ENCODE measurements at regions not wholly inside any gene's neighbourhood (a gene's known extent, or its start where the extent isn't known, plus 50 kb on each side); places are given as distances from the start of the nearest gene placed in this dataset.

DNA sequence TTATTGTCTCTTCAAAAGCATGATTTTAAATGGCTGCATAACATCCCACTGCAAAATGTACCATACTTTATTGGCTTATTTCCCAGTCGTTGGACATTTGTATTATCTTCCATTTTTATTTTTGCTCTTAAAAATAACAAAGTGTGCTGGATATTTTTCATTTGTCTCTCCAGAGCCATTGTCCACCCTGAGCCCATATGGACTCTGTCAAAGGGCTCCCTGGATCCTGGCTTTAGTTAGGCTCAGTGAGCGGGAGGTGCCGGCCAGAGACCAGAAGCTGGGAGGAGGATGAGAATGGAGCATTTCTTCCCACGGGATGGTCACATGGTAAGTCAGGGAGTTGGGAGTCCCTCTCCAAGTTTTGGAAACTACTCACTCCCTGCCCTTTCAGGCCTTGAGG lies 296.9 kb downstream of the NUAK1 start:
- H3K27me3 Mint-ChIP-seq: peaks cover 3% of the 10 kb centered on the region
- no peak overlapping the region for H3K27ac Mint-ChIP-seq
- no peaks in the 10 kb centered on the region for H3K36me3 Mint-ChIP-seq (ENCODE audit: low read depth)
- no peaks in the 10 kb centered on the region for H3K9me3 Mint-ChIP-seq
- DNase-seq (no peak), ATAC-seq (no peak)
- H3K4me1 Mint-ChIP-seq: no peaks in the 10 kb centered on the region
- H3K4me3 Mint-ChIP-seq: no peak overlapping the region

DNA sequence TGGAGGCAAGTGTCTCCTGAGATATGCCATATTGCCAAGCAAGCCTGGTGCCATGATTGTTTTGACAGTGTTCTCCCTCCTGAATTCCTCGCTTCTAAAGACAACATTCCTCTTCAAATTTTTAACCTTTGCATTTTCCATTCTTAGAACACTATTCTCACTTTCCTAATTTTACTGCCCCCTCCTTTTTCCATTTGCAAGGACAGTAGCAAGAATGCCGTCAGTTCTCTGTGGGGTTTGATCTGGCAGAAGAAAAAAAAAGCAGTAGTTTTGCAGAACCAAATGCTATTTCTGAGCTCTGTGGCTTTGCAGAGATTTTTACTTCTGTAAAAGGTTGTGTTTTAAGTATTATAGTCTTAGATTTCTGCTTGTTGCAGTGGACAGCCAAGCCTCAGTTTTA lies 295.2 kb downstream of the NUAK1 start:
- H3K9me3 Mint-ChIP-seq: no peaks in the 10 kb centered on the region
- ATAC-seq: no peak

DNA sequence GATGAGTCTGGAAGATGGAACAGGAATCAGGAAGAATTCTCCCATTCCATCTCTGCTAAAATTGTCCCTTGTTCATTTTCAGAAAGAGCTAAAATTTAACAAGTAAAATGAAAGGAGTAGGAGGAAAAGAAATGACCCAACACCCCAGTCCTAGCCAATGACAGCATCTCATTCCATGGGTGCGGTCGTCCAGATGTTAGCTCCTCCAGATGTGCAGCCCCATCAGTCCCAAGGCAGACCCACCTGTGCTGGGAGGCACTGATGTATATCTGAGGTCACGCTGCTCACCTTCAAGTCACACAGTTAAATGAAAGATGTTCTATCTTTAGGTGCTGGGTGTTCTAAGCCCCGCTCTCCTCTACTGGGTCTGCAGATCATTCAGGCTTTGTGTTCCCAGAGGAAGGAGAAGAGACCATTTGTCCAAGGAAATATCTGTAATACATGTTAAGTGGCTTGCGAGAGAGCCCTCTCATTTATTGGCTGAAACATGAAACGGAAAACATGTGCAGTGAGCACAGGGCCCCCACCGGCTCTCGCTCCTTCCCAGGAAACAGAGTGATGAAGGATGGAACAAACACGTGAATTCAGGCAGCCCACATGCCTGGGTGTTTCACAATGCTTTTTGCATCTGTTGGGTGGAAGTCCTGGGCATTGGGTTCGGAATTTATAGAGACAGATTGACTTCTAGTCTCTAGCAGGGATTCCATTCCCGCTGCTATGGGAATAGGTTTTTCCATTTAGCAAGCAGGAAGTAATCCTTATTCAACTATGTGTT lies 294.6 kb downstream of the NUAK1 start:
- no peaks in the 10 kb centered on the region for H3K9me3 Mint-ChIP-seq
- no peak overlapping the region for H3K4me3 Mint-ChIP-seq
- no peaks in the 10 kb centered on the region for H3K4me1 Mint-ChIP-seq
- no peaks in the 10 kb centered on the region for H3K36me3 Mint-ChIP-seq (ENCODE audit: low read depth)
- H3K27ac Mint-ChIP-seq: no peak overlapping the region
- ATAC-seq (no peak), DNase-seq (no peak)
- no peaks in the 10 kb centered on the region for H3K27me3 Mint-ChIP-seq

More for the DNA sequence above, 295.2 kb downstream of the NUAK1 start:
- Mint-ChIP-seq H3K4me1 (no peaks in the 10 kb centered on the region), H3K4me3 (no peak overlapping the region), H3K36me3 (ENCODE audit: low read depth) (no peaks in the 10 kb centered on the region), H3K27me3 (peaks cover 3% of the 10 kb centered on the region), H3K27ac (no peak overlapping the region)
- DNase-seq: no peak

DNA sequence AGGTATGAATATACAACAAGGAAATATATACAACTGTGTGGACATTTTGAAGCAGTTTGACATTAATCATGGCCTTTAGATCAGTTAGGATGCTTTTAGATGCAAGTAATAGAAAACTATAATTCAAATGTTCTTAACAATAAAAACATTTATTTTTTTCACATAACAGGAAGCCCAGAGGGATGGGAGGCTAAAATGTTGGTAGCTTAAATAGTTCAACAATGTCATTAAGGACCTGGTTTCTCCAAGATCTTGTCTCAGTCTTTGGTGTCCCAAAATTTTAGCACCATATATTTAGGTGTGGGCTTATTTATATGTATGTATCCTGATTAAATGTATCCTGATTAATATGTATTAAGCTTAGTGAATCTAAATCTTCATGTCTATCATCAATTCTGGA lies 292.4 kb downstream of the NUAK1 start:
- Mint-ChIP-seq H3K9me3 (no peaks in the 10 kb centered on the region), H3K27ac (no peak overlapping the region), H3K27me3 (no peaks in the 10 kb centered on the region), H3K36me3 (ENCODE audit: low read depth) (no peaks in the 10 kb centered on the region), H3K4me3 (no peak overlapping the region), H3K4me1 (no peaks in the 10 kb centered on the region)
- no peak for ATAC-seq
- no peak for DNase-seq

DNA sequence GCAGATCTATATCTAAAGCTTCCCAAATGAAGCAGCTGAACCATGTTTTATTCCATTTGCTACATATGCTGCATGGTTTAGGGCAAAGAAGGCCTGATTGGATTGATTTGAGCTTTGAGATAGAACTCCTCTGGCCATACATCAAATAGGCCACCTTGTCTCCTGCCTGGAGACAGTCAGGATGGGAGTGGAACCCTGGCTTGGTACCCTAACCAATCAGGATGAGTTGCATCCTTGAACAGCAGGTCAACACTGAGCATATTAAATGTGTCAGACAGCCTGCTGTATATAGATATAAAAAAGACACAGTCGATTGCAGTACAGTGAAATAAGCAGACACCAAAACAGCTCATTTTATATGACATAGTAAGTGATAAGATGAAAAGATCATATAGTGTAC lies 291.7 kb downstream of the NUAK1 start:
- ATAC-seq (no peak), DNase-seq (no peak)
- Mint-ChIP-seq H3K36me3 (ENCODE audit: low read depth) (no peaks in the 10 kb centered on the region), H3K4me3 (no peak overlapping the region), H3K9me3 (no peaks in the 10 kb centered on the region), H3K27me3 (no peaks in the 10 kb centered on the region), H3K27ac (no peak overlapping the region), H3K4me1 (no peaks in the 10 kb centered on the region)

DNA sequence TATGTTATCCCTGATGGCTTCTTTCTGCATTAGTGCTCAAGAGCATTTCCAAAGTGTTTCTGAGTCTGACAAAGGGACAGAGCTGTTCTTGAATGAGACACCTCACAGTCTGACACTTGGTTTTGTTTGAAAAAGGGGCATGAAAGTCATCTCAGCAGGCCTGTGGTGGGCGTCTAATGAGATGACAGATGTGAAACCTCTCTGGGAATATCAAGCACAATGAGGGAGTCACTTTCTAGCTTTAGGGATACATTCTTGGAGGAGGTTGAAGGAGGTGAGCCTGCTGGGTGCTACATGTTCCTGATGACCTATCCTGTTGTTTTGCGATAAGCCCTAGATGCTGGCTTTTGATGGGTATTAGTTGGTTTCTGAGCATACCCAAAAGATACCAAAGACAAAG lies 290.5 kb downstream of the NUAK1 start:
- Mint-ChIP-seq H3K36me3 (ENCODE audit: low read depth) (no peaks in the 10 kb centered on the region), H3K27ac (no peak overlapping the region), H3K4me1 (no peaks in the 10 kb centered on the region), H3K4me3 (no peak overlapping the region), H3K9me3 (no peaks in the 10 kb centered on the region), H3K27me3 (no peaks in the 10 kb centered on the region)
- DNase-seq (no peak), ATAC-seq (no peak)

DNA sequence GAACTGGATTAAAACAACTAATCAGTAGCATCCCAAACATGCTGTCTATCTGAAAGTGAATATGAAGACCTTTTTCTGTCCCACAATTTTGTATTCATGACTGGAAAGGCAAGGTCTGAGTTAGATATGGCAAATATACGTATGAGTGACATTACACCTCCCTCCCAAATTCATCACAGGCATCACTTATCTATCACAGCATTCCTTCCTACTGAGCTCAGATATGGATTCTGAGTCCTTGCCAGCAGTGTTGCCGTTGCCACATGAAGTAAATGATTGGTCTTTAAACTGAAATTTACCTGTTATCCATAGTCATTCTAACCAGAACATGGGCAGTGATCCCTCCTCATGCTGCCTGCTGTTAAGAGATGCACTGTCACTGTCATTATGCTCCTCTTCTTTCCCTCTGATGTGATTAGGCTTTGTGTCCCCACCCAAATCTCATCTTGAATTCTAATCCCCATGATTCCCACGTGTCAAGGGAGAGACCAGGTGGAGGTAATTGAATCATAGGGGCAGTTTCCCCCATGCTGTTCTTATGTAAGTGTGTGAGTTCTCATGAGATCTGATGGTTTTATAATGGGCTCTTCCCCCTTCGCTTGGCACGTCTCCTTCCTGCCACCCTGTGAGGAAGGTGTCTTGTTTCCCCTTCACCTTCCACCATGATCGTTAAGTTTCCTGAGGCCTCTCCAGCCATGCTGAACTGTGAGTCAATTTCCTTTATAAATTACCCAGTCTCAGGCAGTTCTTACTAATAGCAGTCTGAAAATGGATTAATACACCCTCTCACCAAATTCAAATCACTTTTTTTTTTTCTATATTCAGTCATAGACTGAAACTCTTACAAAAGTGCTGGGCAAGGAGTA lies 288.4 kb downstream of the NUAK1 start:
- Mint-ChIP-seq H3K4me3 (no peak overlapping the region), H3K36me3 (ENCODE audit: low read depth) (no peaks in the 10 kb centered on the region), H3K9me3 (no peaks in the 10 kb centered on the region), H3K27ac (no peak overlapping the region), H3K27me3 (no peaks in the 10 kb centered on the region), H3K4me1 (no peaks in the 10 kb centered on the region)
- ATAC-seq: no peak
- DNase-seq: no peak

DNA sequence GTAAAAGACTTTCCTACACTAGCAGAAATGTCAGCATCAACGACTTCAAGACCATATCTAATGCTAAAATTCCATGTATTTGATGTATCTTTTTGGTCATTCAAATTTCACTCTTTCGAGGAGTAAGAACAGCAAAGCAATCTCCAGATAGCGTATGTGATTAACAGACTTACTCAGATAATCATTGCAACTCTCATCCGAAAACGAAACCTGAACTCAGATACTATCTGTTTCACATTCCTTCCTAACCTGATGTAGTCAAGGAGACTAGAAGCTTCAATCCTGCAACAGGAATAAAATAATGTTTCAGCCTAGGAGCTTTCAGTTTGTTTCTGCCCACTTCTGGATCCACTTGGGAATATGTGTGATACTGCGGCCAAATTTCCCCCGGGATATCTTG lies 286.3 kb downstream of the NUAK1 start:
- no peak for DNase-seq
- Mint-ChIP-seq H3K4me1 (no peaks in the 10 kb centered on the region), H3K9me3 (peaks cover 5% of the 10 kb centered on the region), H3K36me3 (ENCODE audit: low read depth) (no peaks in the 10 kb centered on the region), H3K27ac (no peak overlapping the region), H3K4me3 (no peak overlapping the region), H3K27me3 (peaks cover 2% of the 10 kb centered on the region)
- no peak for ATAC-seq

DNA sequence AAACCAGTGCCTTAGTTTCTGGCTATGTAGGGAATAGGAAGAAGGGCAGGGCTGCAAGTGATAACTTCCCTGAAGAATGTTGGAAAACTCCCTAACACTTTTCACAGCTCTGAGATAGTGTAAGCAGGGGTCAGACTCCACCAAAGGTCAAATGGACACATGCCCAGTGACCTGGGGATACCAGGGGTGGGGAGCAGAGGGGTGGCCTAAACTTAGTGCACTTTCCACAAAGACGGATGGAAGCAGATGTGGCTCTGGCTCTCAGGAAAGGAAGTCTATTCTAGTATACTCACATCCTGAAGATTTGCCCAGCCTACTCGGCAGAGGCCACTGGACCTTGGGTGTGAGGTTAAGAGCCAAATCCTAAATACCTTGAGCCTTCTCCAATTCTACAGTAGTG lies 285.8 kb downstream of the NUAK1 start:
- H3K36me3 Mint-ChIP-seq (ENCODE audit: low read depth): no peaks in the 10 kb centered on the region
- ATAC-seq (no peak), DNase-seq (no peak)
- no peak overlapping the region for H3K27ac Mint-ChIP-seq
- peaks cover 5% of the 10 kb centered on the region for H3K9me3 Mint-ChIP-seq
- H3K4me1 Mint-ChIP-seq: no peaks in the 10 kb centered on the region
- no peak overlapping the region for H3K4me3 Mint-ChIP-seq
- peaks cover 2% of the 10 kb centered on the region for H3K27me3 Mint-ChIP-seq

DNA sequence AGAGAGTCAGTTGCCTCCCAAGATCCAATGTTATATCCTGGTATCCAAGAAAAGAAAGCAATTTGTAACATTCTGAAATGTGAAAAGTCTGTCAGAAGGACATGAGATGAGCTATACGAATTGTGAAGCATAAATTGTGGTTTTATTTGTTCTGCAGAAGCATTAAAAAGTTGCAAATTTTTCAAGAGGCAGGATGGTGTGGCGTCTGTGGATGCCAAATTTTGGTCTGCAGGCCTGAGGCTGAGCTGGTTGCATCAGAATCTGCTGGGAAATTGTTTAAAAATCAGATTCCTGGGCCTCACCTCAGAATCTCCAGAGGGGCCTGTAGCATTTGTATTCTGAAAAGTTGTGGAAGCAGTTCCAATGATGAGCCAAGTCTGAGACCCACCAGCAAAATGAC lies 284.7 kb downstream of the NUAK1 start:
- DNase-seq (no peak), ATAC-seq (no peak)
- peaks cover 2% of the 10 kb centered on the region for H3K27me3 Mint-ChIP-seq
- H3K4me1 Mint-ChIP-seq: no peaks in the 10 kb centered on the region
- H3K36me3 Mint-ChIP-seq (ENCODE audit: low read depth): no peaks in the 10 kb centered on the region
- H3K4me3 Mint-ChIP-seq: no peak overlapping the region
- no peak overlapping the region for H3K27ac Mint-ChIP-seq
- peaks cover 5% of the 10 kb centered on the region for H3K9me3 Mint-ChIP-seq

DNA sequence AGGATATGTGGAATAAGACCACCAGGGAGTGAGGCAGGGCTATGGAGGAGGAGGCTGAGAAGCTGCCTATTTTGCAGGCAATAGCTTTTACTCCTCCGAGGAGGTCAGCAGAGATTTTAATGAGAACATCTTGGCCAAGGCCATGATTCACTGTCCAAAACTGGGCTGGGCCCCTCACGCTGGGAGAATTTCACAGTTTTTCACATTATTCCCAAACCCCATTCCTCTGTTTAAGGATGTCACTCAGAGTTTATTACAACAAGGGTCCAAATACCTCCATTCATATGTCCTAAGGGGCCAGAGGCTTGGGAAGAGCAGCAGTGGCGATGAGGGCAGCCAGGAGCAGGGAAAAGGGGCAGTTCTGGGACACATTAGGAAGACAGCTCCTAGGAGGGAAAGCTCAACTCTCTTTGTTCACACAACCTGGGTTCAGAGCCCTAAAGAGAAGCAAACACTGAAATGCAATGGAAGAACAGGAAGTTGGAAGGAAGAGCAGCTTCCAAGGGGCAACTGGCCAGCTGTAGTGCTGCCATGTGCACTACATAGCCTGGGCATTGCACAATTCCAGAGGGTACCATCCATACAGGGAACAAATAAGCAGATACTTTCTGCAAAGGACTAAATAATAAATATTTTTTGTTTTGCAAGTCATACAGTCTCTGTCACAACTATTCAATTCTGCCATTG lies 283.2 kb downstream of the NUAK1 start:
- ATAC-seq (no peak), DNase-seq (no peak)
- Mint-ChIP-seq H3K4me1 (no peaks in the 10 kb centered on the region), H3K9me3 (peaks cover 5% of the 10 kb centered on the region), H3K27me3 (peaks cover 2% of the 10 kb centered on the region), H3K4me3 (no peak overlapping the region), H3K36me3 (ENCODE audit: low read depth) (no peaks in the 10 kb centered on the region), H3K27ac (no peak overlapping the region)

DNA sequence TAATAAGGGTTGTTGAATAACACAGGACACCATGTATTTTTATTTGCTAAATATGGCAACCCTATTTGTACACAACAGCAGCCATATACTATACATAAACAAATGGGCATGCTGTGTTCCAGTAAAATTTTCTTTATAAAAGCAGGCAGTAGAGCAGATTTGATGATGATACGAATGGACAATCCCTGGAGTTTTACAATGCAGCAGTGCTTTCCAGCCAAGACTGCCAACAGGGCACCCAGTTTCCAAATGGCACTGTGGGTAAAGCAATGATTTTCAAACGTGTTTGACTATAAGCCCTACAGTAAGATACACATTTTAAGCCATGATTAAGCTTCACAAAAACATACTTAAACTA lies 282.7 kb downstream of the NUAK1 start:
- Mint-ChIP-seq H3K9me3 (peaks cover 5% of the 10 kb centered on the region), H3K27ac (no peak overlapping the region), H3K36me3 (ENCODE audit: low read depth) (no peaks in the 10 kb centered on the region), H3K4me3 (no peak overlapping the region), H3K4me1 (no peaks in the 10 kb centered on the region), H3K27me3 (peaks cover 2% of the 10 kb centered on the region)
- DNase-seq (no peak), ATAC-seq (no peak)

DNA sequence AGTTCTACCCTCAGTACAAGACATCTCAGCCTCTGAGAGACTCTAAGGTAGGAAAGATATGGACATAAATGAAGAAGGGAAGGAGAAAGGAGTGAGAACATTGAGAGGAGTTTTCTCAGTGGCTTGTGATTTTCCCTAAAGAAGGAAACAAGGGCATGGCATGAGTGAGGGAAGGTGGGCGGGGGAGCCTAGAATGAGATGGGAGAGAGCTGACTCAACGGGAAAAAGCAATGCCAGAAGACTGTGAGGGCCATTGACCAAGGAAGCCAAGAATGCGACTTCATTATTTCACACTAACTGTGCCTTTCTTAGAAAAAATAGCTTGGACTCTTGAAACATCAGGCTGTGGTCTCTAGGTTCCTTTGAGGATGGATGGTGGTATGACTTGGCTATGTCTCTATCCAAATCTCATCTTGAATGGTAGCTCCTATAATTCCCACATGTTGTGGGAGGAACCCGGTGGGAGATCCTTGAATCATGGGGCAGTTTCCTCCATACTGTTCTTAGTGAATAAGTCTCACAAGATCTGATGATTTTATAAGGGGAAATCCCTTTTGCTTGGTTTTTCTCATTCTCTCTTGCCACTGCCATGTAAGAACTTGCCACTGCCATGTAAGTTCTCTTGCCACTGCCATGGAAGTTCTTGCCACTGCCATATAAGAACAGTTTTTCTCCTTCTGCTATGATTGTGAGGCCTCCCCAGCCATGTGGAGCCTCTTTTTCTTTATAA lies 279.6 kb downstream of the NUAK1 start:
- DNase-seq: no peak
- no peak overlapping the region for H3K4me3 Mint-ChIP-seq
- no peak overlapping the region for H3K27ac Mint-ChIP-seq
- H3K4me1 Mint-ChIP-seq: no peaks in the 10 kb centered on the region
- peaks cover 5% of the 10 kb centered on the region for H3K9me3 Mint-ChIP-seq
- H3K27me3 Mint-ChIP-seq: peaks cover 2% of the 10 kb centered on the region
- no peak for ATAC-seq
- no peaks in the 10 kb centered on the region for H3K36me3 Mint-ChIP-seq (ENCODE audit: low read depth)

DNA sequence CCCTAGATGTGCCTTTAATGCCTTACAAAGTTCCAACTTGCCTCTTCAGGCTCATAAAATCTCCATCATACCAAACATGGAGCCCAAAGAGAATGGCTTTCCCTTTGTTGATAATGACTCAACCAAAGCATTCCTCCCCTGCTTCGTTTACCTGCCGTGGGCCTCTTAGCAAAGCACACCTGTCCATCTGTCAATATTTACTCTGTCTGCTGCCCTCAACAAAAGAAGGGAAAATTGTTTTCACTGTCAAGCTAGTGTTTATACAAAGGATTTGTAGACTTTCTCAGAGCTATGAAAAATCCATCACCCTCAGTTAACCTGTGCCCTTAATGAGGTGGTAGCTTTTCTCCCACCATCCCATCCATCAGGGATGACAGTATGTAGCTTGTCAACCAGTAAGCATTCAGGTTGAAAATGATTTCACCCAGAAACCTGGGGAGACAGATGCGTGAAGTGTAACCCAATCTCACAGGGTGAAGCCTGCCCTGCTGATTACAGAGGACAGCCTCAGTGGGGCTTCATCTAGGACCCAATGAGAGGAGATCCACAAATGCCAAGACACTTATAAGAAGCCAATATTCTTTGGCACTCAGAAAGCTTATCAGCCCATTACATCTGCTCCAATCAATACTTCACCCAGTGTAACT lies 278.1 kb downstream of the NUAK1 start:
- H3K4me3 Mint-ChIP-seq: no peak overlapping the region
- DNase-seq (no peak), ATAC-seq (no peak)
- H3K27me3 Mint-ChIP-seq: peaks cover 2% of the 10 kb centered on the region
- H3K9me3 Mint-ChIP-seq: peaks cover 5% of the 10 kb centered on the region
- no peaks in the 10 kb centered on the region for H3K4me1 Mint-ChIP-seq
- no peaks in the 10 kb centered on the region for H3K36me3 Mint-ChIP-seq (ENCODE audit: low read depth)
- no peak overlapping the region for H3K27ac Mint-ChIP-seq
